ENCODE measurements at regions not wholly inside any gene's neighbourhood (a gene's known extent, or its start where the extent isn't known, plus 50 kb on each side); places are given as distances from the start of the nearest gene placed in this dataset.

DNA sequence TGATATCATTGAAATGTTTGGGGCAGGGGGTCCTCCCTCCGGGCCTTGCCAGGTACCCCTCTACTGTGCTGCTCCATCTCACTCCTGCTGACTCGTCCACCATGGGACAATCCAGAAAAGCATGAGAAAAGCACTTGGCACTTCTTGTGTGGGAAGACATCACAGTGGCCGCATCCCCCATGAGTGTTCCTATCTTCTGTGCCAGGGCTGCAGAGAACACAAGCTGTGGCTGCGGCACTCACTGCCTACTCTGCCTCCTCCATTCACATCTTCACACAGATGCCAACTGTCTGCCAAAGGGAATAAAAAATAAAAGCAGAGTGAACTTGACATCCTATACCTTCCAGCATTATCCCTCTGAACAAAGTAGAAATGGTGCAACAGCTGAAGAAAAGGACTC is 117.4 kb upstream of the PROKR2 start:
- TF ChIP-seq, protein P1, sequence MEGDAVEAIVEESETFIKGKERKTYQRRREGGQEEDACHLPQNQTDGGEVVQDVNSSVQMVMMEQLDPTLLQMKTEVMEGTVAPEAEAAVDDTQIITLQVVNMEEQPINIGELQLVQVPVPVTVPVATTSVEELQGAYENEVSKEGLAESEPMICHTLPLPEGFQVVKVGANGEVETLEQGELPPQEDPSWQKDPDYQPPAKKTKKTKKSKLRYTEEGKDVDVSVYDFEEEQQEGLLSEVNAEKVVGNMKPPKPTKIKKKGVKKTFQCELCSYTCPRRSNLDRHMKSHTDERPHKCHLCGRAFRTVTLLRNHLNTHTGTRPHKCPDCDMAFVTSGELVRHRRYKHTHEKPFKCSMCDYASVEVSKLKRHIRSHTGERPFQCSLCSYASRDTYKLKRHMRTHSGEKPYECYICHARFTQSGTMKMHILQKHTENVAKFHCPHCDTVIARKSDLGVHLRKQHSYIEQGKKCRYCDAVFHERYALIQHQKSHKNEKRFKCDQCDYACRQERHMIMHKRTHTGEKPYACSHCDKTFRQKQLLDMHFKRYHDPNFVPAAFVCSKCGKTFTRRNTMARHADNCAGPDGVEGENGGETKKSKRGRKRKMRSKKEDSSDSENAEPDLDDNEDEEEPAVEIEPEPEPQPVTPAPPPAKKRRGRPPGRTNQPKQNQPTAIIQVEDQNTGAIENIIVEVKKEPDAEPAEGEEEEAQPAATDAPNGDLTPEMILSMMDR (IDR thresholded peaks at IDR 0.05) = no peak
- TF ChIP-seq POLR2A (IDR thresholded peaks at IDR 0.05) = no peak

Data from Peyer's patch (tissue), 4 donors.